HG03378 (cell line): ENCODE measurements at regions not wholly inside any gene's neighbourhood (a gene's known extent, or its start where the extent isn't known, plus 50 kb on each side); places are given as distances from the start of the nearest gene placed in this dataset.
"Not testable (repeated sequence)": the region's sequence is repeated elsewhere in the genome, so short reads cannot be mapped to it uniquely, and the experiment has no call there.

ENCODE experiments used
- ATAC-seq: cut with Tn5 transposase; IDR thresholded peaks from one replicate; pipeline ENCODE4 v1.9.1; 2021; ENCODE audit warnings: mild to moderate bottlenecking, moderate library complexity; ENCODE audit not compliant: unreplicated experiment

GRCh38 chr22:47891609-47892008 lies 1129.2 kb downstream of the TBC1D22A start:
- no peak for ATAC-seq

GRCh38 chr22:47888817-47889216 lies 1126.4 kb downstream of the TBC1D22A start:
- ATAC-seq, result no peak

GRCh38 chr22:47884775-47885174 lies 1122.3 kb downstream of the TBC1D22A start:
- no peak for ATAC-seq

GRCh38 chr22:47884200-47884599 lies 1121.8 kb downstream of the TBC1D22A start:
- no peak for ATAC-seq

GRCh38 chr22:47883757-47884156 lies 1121.3 kb downstream of the TBC1D22A start:
- no peak for ATAC-seq

GRCh38 chr22:47879346-47879745 lies 1116.9 kb downstream of the TBC1D22A start:
- ATAC-seq, result no peak

GRCh38 chr22:47878460-47878859 lies 1116.0 kb downstream of the TBC1D22A start:
- ATAC-seq, result no peak

- no peak for ATAC-seq
Observed at GRCh38 chr22:47872761-47873535, 1110.5 kb downstream of the TBC1D22A start.

- ATAC-seq, result no peak
Observed at GRCh38 chr22:47865626-47866025, 1103.2 kb downstream of the TBC1D22A start.

- no peak for ATAC-seq
Observed at GRCh38 chr22:47862394-47862793, 1099.9 kb downstream of the TBC1D22A start.

- ATAC-seq, result not testable (repeated sequence)
Observed at GRCh38 chr22:47860907-47861306, 1098.5 kb downstream of the TBC1D22A start.

- no peak for ATAC-seq
Observed at GRCh38 chr22:47859881-47860525, 1097.6 kb downstream of the TBC1D22A start.

- ATAC-seq, result no peak
Observed at GRCh38 chr22:47858773-47859306, 1096.4 kb downstream of the TBC1D22A start.

- no peak for ATAC-seq
Observed at GRCh38 chr22:47854680-47855079, 1092.2 kb downstream of the TBC1D22A start.

- ATAC-seq, result no peak
Observed at GRCh38 chr22:47854251-47854650, 1091.8 kb downstream of the TBC1D22A start.

- ATAC-seq, result no peak
Observed at GRCh38 chr22:47853750-47854149, 1091.3 kb downstream of the TBC1D22A start.

- ATAC-seq, result no peak
Observed at GRCh38 chr22:47851586-47851985, 1089.1 kb downstream of the TBC1D22A start.

GRCh38 chr22:47850644-47851151 lies 1088.2 kb downstream of the TBC1D22A start:
- no peak for ATAC-seq

- ATAC-seq, result no peak
Observed at GRCh38 chr22:47849576-47849975, 1087.1 kb downstream of the TBC1D22A start.

- ATAC-seq, result no peak
Observed at GRCh38 chr22:47848184-47848920, 1085.9 kb downstream of the TBC1D22A start.
